ENCODE measurements at regions not wholly inside any gene's neighbourhood (a gene's known extent, or its start where the extent isn't known, plus 50 kb on each side); places are given as distances from the start of the nearest gene placed in this dataset.

GRCh38 chr10:78811174-78811573 is 257.6 kb upstream of the ZMIZ1 start:
- Histone ChIP-seq H3K4me1 (ENCODE audit: control insufficient read depth in 1 of 2, low read depth in 2 of 2) (peaks cover 0 to 16% of the 10 kb centered on the region in 2 donors), H3K27ac (no peak overlapping the region), H3K9me3 (no peaks in the 10 kb centered on the region), H3K36me3 (no peaks in the 10 kb centered on the region), H3K4me3 (no peak overlapping the region), H3K27me3 (replicated peaks; ENCODE audit: insufficient read depth) (no peaks in the 10 kb centered on the region)
- ATAC-seq (ENCODE audit: insufficient number of reproducible peaks, low FRiP score, low read depth) (no peak), DNase-seq (ENCODE audit: low spot score) (no peak)
- TF ChIP-seq CTCF (IDR thresholded peaks at IDR 0.05): no peak

- peaks cover 0 to under 1% of the 10 kb centered on the region in 2 donors for H3K4me1 ChIP-seq (ENCODE audit: control insufficient read depth in 1 of 2, low read depth in 2 of 2)
- H3K9me3 ChIP-seq: no peaks in the 10 kb centered on the region
- no peaks in the 10 kb centered on the region for H3K36me3 ChIP-seq
- no peak for ATAC-seq (ENCODE audit: insufficient number of reproducible peaks, low FRiP score, low read depth)
- H3K27ac ChIP-seq: no peak overlapping the region
- no peak for TF ChIP-seq CTCF (IDR thresholded peaks at IDR 0.05)
- H3K4me3 ChIP-seq: no peak overlapping the region
- no peaks in the 10 kb centered on the region for H3K27me3 ChIP-seq (replicated peaks; ENCODE audit: insufficient read depth)
- DNase-seq (ENCODE audit: low spot score): no peak
Measured at GRCh38 chr10:78812571-78813318, 256.0 kb upstream of the ZMIZ1 start.

GRCh38 chr10:78813526-78813925 is 255.2 kb upstream of the ZMIZ1 start:
- H3K27ac ChIP-seq: no peak overlapping the region
- TF ChIP-seq CTCF (IDR thresholded peaks at IDR 0.05): no peak
- no peak overlapping the region for H3K4me3 ChIP-seq
- ATAC-seq (ENCODE audit: insufficient number of reproducible peaks, low FRiP score, low read depth) (no peak), DNase-seq (ENCODE audit: low spot score) (no peak)
- H3K27me3 ChIP-seq (replicated peaks; ENCODE audit: insufficient read depth): no peaks in the 10 kb centered on the region
- no peaks in the 10 kb centered on the region for H3K4me1 ChIP-seq (ENCODE audit: control insufficient read depth in 1 of 2, low read depth in 2 of 2)
- H3K9me3 ChIP-seq: no peaks in the 10 kb centered on the region
- no peaks in the 10 kb centered on the region for H3K36me3 ChIP-seq

GRCh38 chr10:78813998-78814399 is 254.8 kb upstream of the ZMIZ1 start:
- TF ChIP-seq CTCF (IDR thresholded peaks at IDR 0.05): no peak
- no peaks in the 10 kb centered on the region for H3K36me3 ChIP-seq
- H3K4me1 ChIP-seq (ENCODE audit: control insufficient read depth in 1 of 2, low read depth in 2 of 2): no peaks in the 10 kb centered on the region
- no peak overlapping the region for H3K4me3 ChIP-seq
- ATAC-seq (ENCODE audit: insufficient number of reproducible peaks, low FRiP score, low read depth): no peak
- DNase-seq (ENCODE audit: low spot score): no peak
- no peaks in the 10 kb centered on the region for H3K9me3 ChIP-seq
- H3K27ac ChIP-seq: no peak overlapping the region
- H3K27me3 ChIP-seq (replicated peaks; ENCODE audit: insufficient read depth): no peaks in the 10 kb centered on the region

- Histone ChIP-seq H3K4me3 (no peak overlapping the region), H3K36me3 (no peaks in the 10 kb centered on the region), H3K4me1 (ENCODE audit: control insufficient read depth in 1 of 2, low read depth in 2 of 2) (no peaks in the 10 kb centered on the region), H3K27ac (no peak overlapping the region), H3K9me3 (no peaks in the 10 kb centered on the region), H3K27me3 (replicated peaks; ENCODE audit: insufficient read depth) (no peaks in the 10 kb centered on the region)
- ATAC-seq (ENCODE audit: insufficient number of reproducible peaks, low FRiP score, low read depth) (no peak), DNase-seq (ENCODE audit: low spot score) (no peak)
- no peak for TF ChIP-seq CTCF (IDR thresholded peaks at IDR 0.05)
Measured at GRCh38 chr10:78814407-78814806, 254.4 kb upstream of the ZMIZ1 start.

Measured in thoracic aorta (tissue), 2 donors.